GM12873 (cell line): ENCODE measurements at regions not wholly inside any gene's neighbourhood (a gene's known extent, or its start where the extent isn't known, plus 50 kb on each side); places are given as distances from the start of the nearest gene placed in this dataset.

Experiments
- TF ChIP-seq, protein P1 (sequence below): IDR thresholded peaks from 2 replicates; pipeline ENCODE4 v1.5.1; 2012; ENCODE audit warnings: low read depth, mild to moderate bottlenecking, moderate library complexity, low read length, control low read depth; ENCODE audit not compliant: insufficient read depth; ENCODE audit errors: missing control alignments

DNA sequence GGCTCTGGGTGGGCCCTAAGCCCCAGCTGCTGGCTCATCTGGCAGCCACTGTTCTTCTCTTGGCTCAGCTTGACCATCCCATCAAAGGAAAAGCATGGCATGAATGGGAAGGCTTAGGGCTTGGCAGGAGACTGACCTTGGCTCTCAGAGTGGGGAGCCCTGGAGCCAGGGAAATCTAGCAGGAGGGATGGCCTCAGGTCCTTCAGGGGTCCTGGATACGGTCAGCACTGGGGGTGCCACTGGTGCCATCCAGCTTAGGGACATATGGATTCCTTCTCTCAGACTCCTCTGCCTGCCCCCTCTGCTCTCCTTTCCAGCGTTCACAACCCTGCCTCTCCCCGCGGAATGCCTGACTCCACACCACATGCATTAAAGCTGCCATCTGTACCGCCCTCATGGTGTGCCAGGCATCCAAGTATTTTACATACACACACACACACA is 165.5 kb upstream of the HAAO start:
- TF ChIP-seq, protein P1, sequence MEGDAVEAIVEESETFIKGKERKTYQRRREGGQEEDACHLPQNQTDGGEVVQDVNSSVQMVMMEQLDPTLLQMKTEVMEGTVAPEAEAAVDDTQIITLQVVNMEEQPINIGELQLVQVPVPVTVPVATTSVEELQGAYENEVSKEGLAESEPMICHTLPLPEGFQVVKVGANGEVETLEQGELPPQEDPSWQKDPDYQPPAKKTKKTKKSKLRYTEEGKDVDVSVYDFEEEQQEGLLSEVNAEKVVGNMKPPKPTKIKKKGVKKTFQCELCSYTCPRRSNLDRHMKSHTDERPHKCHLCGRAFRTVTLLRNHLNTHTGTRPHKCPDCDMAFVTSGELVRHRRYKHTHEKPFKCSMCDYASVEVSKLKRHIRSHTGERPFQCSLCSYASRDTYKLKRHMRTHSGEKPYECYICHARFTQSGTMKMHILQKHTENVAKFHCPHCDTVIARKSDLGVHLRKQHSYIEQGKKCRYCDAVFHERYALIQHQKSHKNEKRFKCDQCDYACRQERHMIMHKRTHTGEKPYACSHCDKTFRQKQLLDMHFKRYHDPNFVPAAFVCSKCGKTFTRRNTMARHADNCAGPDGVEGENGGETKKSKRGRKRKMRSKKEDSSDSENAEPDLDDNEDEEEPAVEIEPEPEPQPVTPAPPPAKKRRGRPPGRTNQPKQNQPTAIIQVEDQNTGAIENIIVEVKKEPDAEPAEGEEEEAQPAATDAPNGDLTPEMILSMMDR: no peak

- TF ChIP-seq, protein P1: no peak
Measured at GRCh38 chr2:42957109-42957860, 164.9 kb upstream of the HAAO start.

DNA sequence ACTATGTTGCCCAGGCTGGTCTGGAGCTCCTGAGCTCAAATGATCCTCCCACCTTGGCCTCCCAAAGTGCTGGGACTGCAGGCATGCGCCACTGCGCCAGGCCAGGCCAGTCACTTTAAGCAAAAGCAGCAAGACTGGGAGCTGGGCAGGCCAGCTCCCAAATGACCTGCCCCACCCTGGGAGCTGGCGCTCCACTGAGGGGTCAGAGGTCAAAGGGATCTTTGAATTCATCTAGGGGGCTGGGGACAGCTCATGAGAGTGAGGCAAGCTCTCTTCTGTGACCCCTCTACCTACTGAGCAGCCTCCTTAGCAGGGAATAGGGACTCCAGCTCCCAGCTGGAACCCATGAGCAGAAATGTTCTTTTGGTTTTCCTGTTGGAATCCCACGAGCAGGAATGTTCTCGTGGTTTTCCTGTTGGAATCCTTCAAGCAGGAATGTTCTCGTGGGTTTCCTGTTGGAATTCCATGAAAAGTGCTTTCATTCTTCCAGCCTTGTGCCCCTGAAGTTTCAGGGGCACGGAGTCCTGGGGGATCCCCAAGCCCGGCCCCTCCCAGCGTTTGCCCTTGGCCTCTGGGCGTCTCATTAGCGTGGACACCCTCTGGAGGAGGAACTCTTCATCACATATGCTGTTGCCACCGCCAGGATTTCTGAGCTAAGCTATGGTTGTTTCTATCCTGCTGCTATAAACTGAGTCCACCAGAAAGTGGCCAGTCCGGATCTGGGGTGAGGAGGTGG is 162.0 kb upstream of the HAAO start:
- TF ChIP-seq, protein P1: no peak

DNA sequence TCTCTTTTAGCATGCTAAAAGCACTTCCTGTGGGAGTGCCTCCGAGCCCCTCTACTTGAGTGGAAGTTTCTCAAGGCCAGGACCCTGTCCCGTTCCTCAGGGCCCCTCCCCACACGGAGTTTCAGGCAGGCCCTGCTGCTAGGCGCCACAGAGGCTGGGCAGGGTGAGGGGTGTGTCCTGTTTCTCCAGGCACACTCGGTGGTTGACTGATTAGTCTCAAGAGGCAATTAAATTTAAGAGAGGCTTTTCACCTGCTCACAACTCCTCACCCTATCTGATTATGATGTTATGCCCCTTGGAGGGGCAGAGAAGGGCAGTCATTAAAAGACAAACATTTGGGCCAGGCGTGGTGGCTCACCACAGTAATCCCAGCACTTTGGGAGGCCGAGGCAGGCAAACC is 160.8 kb upstream of the HAAO start:
- TF ChIP-seq, protein P1: no peak

- TF ChIP-seq, protein P1: no peak
Measured at GRCh38 chr2:42951263-42951938, 159.0 kb upstream of the HAAO start.

- TF ChIP-seq, protein P1: no peak
Measured at GRCh38 chr2:42949125-42949524, 156.7 kb upstream of the HAAO start.
